ENCODE measurements at regions not wholly inside any gene's neighbourhood (a gene's known extent, or its start where the extent isn't known, plus 50 kb on each side); places are given as distances from the start of the nearest gene placed in this dataset.

- H3K27ac ChIP-seq (ENCODE audit: extremely low read length, insufficient read depth, low read length), result peak overlapping the region; percentile 100
- intact Hi-C loops (cut with micrococcal nuclease; ENCODE audit: unreplicated experiment) (loop anchor here (2.0 kb wide), 1 partner anchor 361 kb away; no protein-coding TSS in a partner anchor), in situ Hi-C loops (cut with HindIII; ENCODE audit: extremely low pct_ligation_motif_present, low pct_unique_long_range_greater_than_20kb) (loop anchor here (10.0 kb wide), 1 partner anchor 479 kb away; no protein-coding TSS in a partner anchor)
- peaks cover 98% of the 10 kb centered on the region for H3K4me1 ChIP-seq (ENCODE audit: insufficient read depth, low read length)
- H3K9me3 ChIP-seq (ENCODE audit: low read length), result no peaks in the 10 kb centered on the region
- DNase-seq (ENCODE audit: low spot score) (no peak), FAIRE-seq (no peak), ATAC-seq (no peak)
- no TSS peak for BruUV-seq (replicated peaks)
- H3K36me3 ChIP-seq (replicated peaks in 1 of 2; ENCODE audit: control insufficient read depth in 1 of 2, insufficient read depth in 2 of 2, low read length in 2 of 2), result no peaks in the 10 kb centered on the region
- CTCF ChIA-PET (ENCODE audit: low intra/inter-chr PET ratio, low total read pairs), result no interaction called here
- H3K9ac ChIP-seq (ENCODE audit: insufficient read depth, low read depth, low read length), result peak overlapping the region; percentile 74
- no peaks in the 10 kb centered on the region; a peak in 1 of 5 replicates for H3K27me3 ChIP-seq (ENCODE audit: control insufficient read depth in 1 of 2, insufficient read depth in 2 of 2, low read length in 2 of 2)
- no peak overlapping the region for H2AFZ ChIP-seq (ENCODE audit: low read length)
- POLR2A ChIA-PET, result interaction anchor here (1.0 to 12.9 kb wide), 18 partner anchors 13 to 373 kb away, joined by 3 to 657 read pairs (median 29); partner anchors contain the start of gene IRF2BP2
- H3K4me2 ChIP-seq (ENCODE audit: low read depth, low read length), result peak overlapping the region; percentile 51
- peaks cover 10% of the 10 kb centered on the region for H3K79me2 ChIP-seq (ENCODE audit: insufficient read depth, low read length)
- no peak overlapping the region for H3K4me3 ChIP-seq (replicated peaks in 1 of 3; ENCODE audit: insufficient read depth in 1 of 3, low read depth in 2 of 3, low read length in 3 of 3)
- no peaks in the 10 kb centered on the region for H4K20me1 ChIP-seq (ENCODE audit: insufficient read depth, low read length)
- WGBS (ENCODE audit: low lambda C conversion rate), result 55% methylated on average over 8 of the region's 10 CpGs
- TF ChIP-seq ZC3H4 (CRISPR knock-in tag; IDR thresholded peaks at IDR 0.05; ENCODE audit: borderline replicate concordance) (no peak), CEBPG (CRISPR knock-in tag; IDR thresholded peaks at IDR 0.05) (0 out of 2 replicates have a peak, but pooled peaks have one; percentile 8), SIX1 (CRISPR knock-in tag; IDR thresholded peaks at IDR 0.05; ENCODE audit: borderline replicate concordance) (no peak), GRHL1 (CRISPR knock-in tag; conservative IDR thresholded peaks at IDR 0.05) (no peak), NFRKB (IDR thresholded peaks at IDR 0.05) (no peak), DDIT3 (CRISPR knock-in tag; IDR thresholded peaks at IDR 0.05) (no peak), FOXM1 (CRISPR knock-in tag; IDR thresholded peaks at IDR 0.05) (no peak), RBFOX2 (IDR thresholded peaks at IDR 0.05; ENCODE audit: low read depth, low read length) (peak; percentile 17), KMT2B (CRISPR knock-in tag; IDR thresholded peaks at IDR 0.05) (no peak), CC2D1A (CRISPR knock-in tag; IDR thresholded peaks at IDR 0.05) (no peak), NAIF1 (CRISPR knock-in tag; IDR thresholded peaks at IDR 0.05; ENCODE audit: borderline replicate concordance) (no peak), ZNF644 (CRISPR knock-in tag; IDR thresholded peaks at IDR 0.05; ENCODE audit: low read depth) (no peak), ZNF274 (CRISPR knock-in tag; IDR thresholded peaks at IDR 0.05) (no peak), THYN1 (CRISPR knock-in tag; IDR thresholded peaks at IDR 0.05; ENCODE audit: borderline replicate concordance, low read depth) (no peak), FOXO1 (CRISPR knock-in tag; IDR thresholded peaks at IDR 0.05) (no peak), CHD4 (IDR thresholded peaks at IDR 0.05; ENCODE audit: borderline replicate concordance, low read length) (peak; percentile 1; the same call in 1 of the 2 replicates), U2AF1 (optimal IDR thresholded peaks at IDR 0.05; ENCODE audit: low read depth, low read length) (no peak), KDM5B (CRISPR knock-in tag; IDR thresholded peaks at IDR 0.05; ENCODE audit: borderline replicate concordance) (0 out of 2 replicates have a peak, but pooled peaks have one; percentile 34), ZNF460 (CRISPR knock-in tag; IDR thresholded peaks at IDR 0.05; ENCODE audit: borderline replicate concordance) (no peak), MAX (IDR thresholded peaks at IDR 0.05) (no peak), RORA (CRISPR knock-in tag; IDR thresholded peaks at IDR 0.05) (no peak), HBP1 (CRISPR knock-in tag; IDR thresholded peaks at IDR 0.05; ENCODE audit: low read depth) (no peak), PHF5A (CRISPR knock-in tag; IDR thresholded peaks at IDR 0.05; ENCODE audit: low read depth, unreplicated experiment) (no peak)
These were observed 155.0 kb downstream of the TOMM20 start for GRCh38 chr1:234973426-234974250.
